ENCODE measurements at regions not wholly inside any gene's neighbourhood (a gene's known extent, or its start where the extent isn't known, plus 50 kb on each side); places are given as distances from the start of the nearest gene placed in this dataset.

- TF ChIP-seq YY1 (IDR thresholded peaks at IDR 0.05; ENCODE audit: extremely low read depth, insufficient replicate concordance, low read depth, low read length): no peak
- TF ChIP-seq CTCF (IDR thresholded peaks at IDR 0.05 in 2 of 3, conservative IDR thresholded peaks at IDR 0.05 in 1 of 3; ENCODE audit: borderline replicate concordance in 1 of 3, insufficient read depth in 1 of 3, low read depth in 2 of 3, low read length in 2 of 3): no peak
- no peak for TF ChIP-seq RAD21 (IDR thresholded peaks at IDR 0.05; ENCODE audit: low read depth)
- TF ChIP-seq ZBTB33 (IDR thresholded peaks at IDR 0.05; ENCODE audit: extremely low read depth, insufficient replicate concordance, low read length): no peak
- TF ChIP-seq POLR2A (IDR thresholded peaks at IDR 0.05; ENCODE audit: borderline replicate concordance, extremely low read depth, insufficient read depth, insufficient read length): no peak
- no peak for TF ChIP-seq EZH2 (IDR thresholded peaks at IDR 0.05)
- TF ChIP-seq CEBPB (IDR thresholded peaks at IDR 0.05; ENCODE audit: low read depth): no peak
- TF ChIP-seq POLR2AphosphoS5 (IDR thresholded peaks at IDR 0.05; ENCODE audit: low read depth, low read length): no peak
- TF ChIP-seq SRF (IDR thresholded peaks at IDR 0.05; ENCODE audit: low read depth): no peak
- no peak for TF ChIP-seq FOSL1 (IDR thresholded peaks at IDR 0.05; ENCODE audit: low read depth)
- no peak for TF ChIP-seq REST (IDR thresholded peaks at IDR 0.05; ENCODE audit: low read depth)
- no peak for TF ChIP-seq ELF1 (IDR thresholded peaks at IDR 0.05; ENCODE audit: borderline replicate concordance, low read depth)
- no peak for TF ChIP-seq ZNF274 (IDR thresholded peaks at IDR 0.05; ENCODE audit: low read depth, low read length)
Measured at GRCh38 chr11:95568281-95568680, 221.3 kb downstream of the FAM76B start.

Measured in HCT116 (cell line).